H1 (cell line): ENCODE measurements at regions not wholly inside any gene's neighbourhood (a gene's known extent, or its start where the extent isn't known, plus 50 kb on each side); places are given as distances from the start of the nearest gene placed in this dataset.

Source experiments
- CTCF ChIA-PET: fragments of 300-600 bp; sonication (Branson Sonifier 250); formaldehyde crosslinking; loops from one replicate; lab custom pipeline; 2021; ENCODE audit not compliant: partially characterized antibody; lab: Charles Lee
- POLR2A ChIA-PET: fragments of 300-600 bp; sonication (Branson Sonifier 250); formaldehyde crosslinking; loops from one replicate; lab custom pipeline; 2021; ENCODE audit warnings: inconsistent platforms; ENCODE audit not compliant: partially characterized antibody; lab: Charles Lee
- DNase-seq, 2 experiments: peaks; one replicate each; pipeline versions ENCODE4 v3.0.0 to v3.0.0-alpha.2; 2010 to 2022; ENCODE audit warnings: low spot score in 2 of 2, low read depth in 1 of 2, mixed read lengths in 1 of 2
- FAIRE-seq: peaks from 2 replicates; lab custom pipeline; 2011; peaks lifted over from hg19 to GRCh38; lab: Jason Lieb, UNC
- H2AFZ ChIP-seq: 2 replicates; pipeline ENCODE4 v1.8.1; 2012; ENCODE audit warnings: low read length, inconsistent platforms
- H2AK5ac ChIP-seq: 2 replicates; pipeline ENCODE4 v1.6.1; 2013; ENCODE audit warnings: low read depth, low read length
- H2BK120ac ChIP-seq: replicated peaks from 2 replicates; pipeline ENCODE3; 2013; ENCODE audit warnings: low read depth, low read length, inconsistent platforms
- H2BK12ac ChIP-seq: 2 replicates; pipeline ENCODE4 v1.6.1; 2013; ENCODE audit warnings: low read depth, low read length
- H2BK15ac ChIP-seq: 2 replicates; pipeline ENCODE4 v1.6.1; 2013; ENCODE audit warnings: low read length
- H2BK20ac ChIP-seq: 2 replicates; pipeline ENCODE4 v1.6.1; 2013; ENCODE audit warnings: low read length
- H2BK5ac ChIP-seq: 2 replicates; pipeline ENCODE4 v1.6.1; 2013; ENCODE audit warnings: low read depth, low read length
- H3K14ac ChIP-seq: 2 replicates; pipeline ENCODE4 v1.6.1; 2013; ENCODE audit warnings: inconsistent platforms; ENCODE audit not compliant: insufficient read length
- H3K18ac ChIP-seq: 2 replicates; pipeline ENCODE4 v1.6.1; 2013; ENCODE audit warnings: low read length; ENCODE audit errors: extremely low read depth
- H3K23ac ChIP-seq: 2 replicates; pipeline ENCODE4 v1.6.1; 2013; ENCODE audit warnings: inconsistent platforms; ENCODE audit not compliant: insufficient read length
- H3K23me2 ChIP-seq: 2 replicates; pipeline ENCODE4 v1.6.1; 2013; ENCODE audit warnings: low read depth, low read length
- H3K27ac ChIP-seq: 2 replicates; pipeline ENCODE4 v1.6.1; 2011; ENCODE audit warnings: low read depth, low read length, inconsistent platforms
- H3K27me3 ChIP-seq, 4 experiments: replicated peaks in 1 of 4; 1 replicate in 1 of 4; 2 replicates in 3 of 4; pipeline versions ENCODE4 v1.6.1 to v1.8.1; 2011 to 2013; ENCODE audit warnings: low read length in 3 of 4, mild to moderate bottlenecking in 3 of 4, inconsistent platforms in 2 of 4, mixed read lengths in 2 of 4, moderate library complexity in 1 of 4; ENCODE audit not compliant: control insufficient read depth in 3 of 4, insufficient read depth in 3 of 4; ENCODE audit errors: extremely low read depth in 1 of 4
- H3K36me3 ChIP-seq, 4 experiments: 2 replicates each; pipeline versions ENCODE4 v1.6.1 to v1.8.1; 2011 to 2013; ENCODE audit warnings: mild to moderate bottlenecking in 4 of 4, low read length in 3 of 4, moderate library complexity in 2 of 4, control low read depth in 1 of 4, inconsistent platforms in 1 of 4; ENCODE audit not compliant: insufficient read depth in 4 of 4, control insufficient read depth in 2 of 4
- H3K4ac ChIP-seq: replicated peaks from 2 replicates; pipeline ENCODE3; 2013; ENCODE audit warnings: low read length, low read depth, mixed read lengths, inconsistent platforms; ENCODE audit not compliant: insufficient read length
- H3K4me1 ChIP-seq, 4 experiments: replicated peaks in 1 of 4; 1 replicate in 1 of 4; 2 replicates in 3 of 4; pipeline versions ENCODE4 v1.6.1 to v1.8.1; 2011 to 2013; ENCODE audit warnings: low read length in 3 of 4, inconsistent platforms in 2 of 4, mixed read lengths in 1 of 4; ENCODE audit not compliant: insufficient read depth in 4 of 4, control insufficient read depth in 3 of 4
- H3K4me2 ChIP-seq, 2 experiments: 2 replicates each; pipeline versions ENCODE4 v1.6.1 to v1.8.1; 2011 to 2013; ENCODE audit warnings: low read depth in 2 of 2, low read length in 2 of 2, control low read depth in 1 of 2, inconsistent platforms in 1 of 2, mild to moderate bottlenecking in 1 of 2; ENCODE audit not compliant: insufficient read depth in 1 of 2
- H3K4me3 ChIP-seq, 4 experiments: fragments of 200-600, 300-600 bp in 1 of 4; sonication (generic), shearing (Covaris generic), sonication (Bioruptor Twin) in 1 of 4; 2 replicates each; pipeline versions ENCODE4 v1.5.1 to v1.8.1; 2011 to 2016; ENCODE audit warnings: low read length in 4 of 4, low read depth in 3 of 4, control low read depth in 2 of 4, inconsistent platforms in 2 of 4, mild to moderate bottlenecking in 2 of 4, mixed read lengths in 1 of 4, moderate library complexity in 1 of 4; ENCODE audit not compliant: insufficient read depth in 2 of 4; ENCODE audit errors: extremely low read depth in 1 of 4
- H3K56ac ChIP-seq: replicated peaks from 2 replicates; pipeline ENCODE3; 2013; ENCODE audit warnings: low read depth, mild to moderate bottlenecking, mixed read lengths, low read length, inconsistent platforms; ENCODE audit not compliant: insufficient read length
- H3K79me1 ChIP-seq: 2 replicates; pipeline ENCODE4 v1.6.1; 2013; ENCODE audit warnings: low read depth, low read length, control low read depth
- H3K79me2 ChIP-seq, 2 experiments: 2 replicates each; pipeline versions ENCODE4 v1.6.1 to v1.8.1; 2012 to 2013; ENCODE audit warnings: low read length in 2 of 2, mild to moderate bottlenecking in 2 of 2, inconsistent platforms in 1 of 2; ENCODE audit not compliant: insufficient read depth in 2 of 2, control insufficient read depth in 1 of 2
- H3K9ac ChIP-seq, 4 experiments: replicated peaks in 1 of 4; 1 replicate in 1 of 4; 2 replicates in 3 of 4; pipeline versions ENCODE4 v1.6.1 to v1.8.1; 2011 to 2013; ENCODE audit warnings: low read depth in 3 of 4, low read length in 3 of 4, control low read depth in 2 of 4, mild to moderate bottlenecking in 2 of 4, moderate library complexity in 2 of 4, inconsistent platforms in 1 of 4; ENCODE audit errors: extremely low read depth in 1 of 4
- H3K9me3 ChIP-seq, 2 experiments: 2 replicates each; pipeline versions ENCODE4 v1.6.1 to v1.8.1; 2012 to 2013; ENCODE audit warnings: mild to moderate bottlenecking in 2 of 2, moderate library complexity in 2 of 2, control low read depth in 1 of 2, inconsistent platforms in 1 of 2, low read depth in 1 of 2, low read length in 1 of 2, mixed read lengths in 1 of 2; ENCODE audit not compliant: insufficient read depth in 2 of 2
- H4K20me1 ChIP-seq, 2 experiments: replicated peaks in 1 of 2; 2 replicates each; pipeline versions ENCODE3 to v1.8.1; 2011 to 2013; ENCODE audit warnings: inconsistent platforms in 2 of 2, low read length in 2 of 2, mild to moderate bottlenecking in 1 of 2; ENCODE audit not compliant: insufficient read depth in 2 of 2, control insufficient read depth in 1 of 2
- H4K5ac ChIP-seq: 2 replicates; pipeline ENCODE4 v1.6.1; 2013; ENCODE audit warnings: low read length, low read depth, mixed read lengths, inconsistent platforms; ENCODE audit not compliant: insufficient read length
- H4K8ac ChIP-seq: 2 replicates; pipeline ENCODE4 v1.8.0; 2013; ENCODE audit warnings: mild to moderate bottlenecking, moderate library complexity, low read length, inconsistent platforms; ENCODE audit not compliant: insufficient read depth; ENCODE audit errors: extremely low read depth
- H4K91ac ChIP-seq: replicated peaks from 2 replicates; pipeline ENCODE3; 2013; ENCODE audit warnings: low read length, mixed read lengths, inconsistent platforms; ENCODE audit not compliant: insufficient read length
- BACH1 ChIP-seq: IDR thresholded peaks from 2 replicates; pipeline ENCODE4 v1.6.1; 2012; ENCODE audit warnings: low read length, improper control_type of control experiment
- CHD1 ChIP-seq: IDR thresholded peaks from 2 replicates; pipeline ENCODE4 v1.6.1; 2012; ENCODE audit warnings: low read depth, low read length, improper control_type of control experiment
- CHD2 ChIP-seq: IDR thresholded peaks from 2 replicates; pipeline ENCODE4 v1.6.1; 2012; ENCODE audit warnings: low read length, improper control_type of control experiment
- EP300 ChIP-seq, 2 experiments: IDR thresholded peaks; 1 replicate in 1 of 2; 2 replicates in 1 of 2; pipeline ENCODE4 v1.6.1; 2011 to 2012; ENCODE audit warnings: low read depth in 2 of 2, low read length in 2 of 2, mild to moderate bottlenecking in 2 of 2, borderline replicate concordance in 1 of 2, inconsistent platforms in 1 of 2, moderate library complexity in 1 of 2
- HDAC6 ChIP-seq: IDR thresholded peaks from one replicate; pipeline ENCODE4 v1.7.1; 2012; ENCODE audit warnings: low read depth, mild to moderate bottlenecking, inconsistent platforms, low read length, moderate library complexity
- JUND ChIP-seq: IDR thresholded peaks from 2 replicates; pipeline ENCODE4 v1.6.1; 2011; ENCODE audit warnings: mild to moderate bottlenecking, improper control_type of control experiment, low read length
- PHF8 ChIP-seq: fragments of 200-600 bp; sonication (generic); conservative IDR thresholded peaks from 2 replicates; pipeline ENCODE4 v1.7.1; 2012; ENCODE audit warnings: low read depth, mild to moderate bottlenecking, inconsistent platforms, low read length, moderate library complexity
- SIX5 ChIP-seq: IDR thresholded peaks from 2 replicates; pipeline ENCODE4 v1.6.1; 2011; ENCODE audit warnings: mild to moderate bottlenecking, low read depth, low read length
- YY1 ChIP-seq: IDR thresholded peaks from 2 replicates; pipeline ENCODE4 v1.6.1; 2011; ENCODE audit warnings: low read depth, mild to moderate bottlenecking, low read length
- ZNF274 ChIP-seq: IDR thresholded peaks from 2 replicates; pipeline ENCODE4 v1.7.0; 2012; ENCODE audit warnings: low read length, borderline replicate concordance; ENCODE audit errors: extremely low read depth
- WGBS, 2 experiments: shearing (Covaris generic) in 1 of 2; methylation state at CpG; one replicate each; pipeline versions ENCODE4 v1.1.6 to v1.1.7; 2013 to 2015; ENCODE audit warnings: low lambda C conversion rate in 2 of 2, mixed read lengths in 2 of 2, inconsistent platforms in 1 of 2, low coverage in 1 of 2, missing lambda C conversion rate in 1 of 2; ENCODE audit not compliant: insufficient replicate concordance in 2 of 2, insufficient coverage in 1 of 2, insufficient read length in 1 of 2; ENCODE audit errors: extremely low coverage in 1 of 2, missing lambda C conversion rate in 1 of 2; 5-methylcytosine and 5-hydroxymethylcytosine counted together

DNA sequence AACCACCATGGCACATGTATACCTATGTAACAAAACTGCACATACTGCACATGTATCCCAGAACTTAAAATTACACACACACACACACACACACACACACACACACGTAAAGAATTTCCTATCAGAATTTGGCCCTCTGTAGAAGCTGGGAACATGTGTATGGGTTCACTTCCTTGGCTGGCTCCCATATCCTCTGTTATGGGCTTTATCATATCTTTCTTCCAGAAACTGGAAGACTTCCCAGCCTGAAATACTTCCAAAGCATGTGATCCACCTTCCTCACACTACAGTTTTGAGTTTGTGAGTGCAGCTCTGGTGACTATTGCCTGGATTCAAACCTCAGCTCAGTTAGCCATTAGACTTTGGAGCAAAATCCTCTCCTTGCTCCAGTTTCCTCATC, 78.6 kb upstream of the GDNF start:
- H2AFZ ChIP-seq, result no peak overlapping the region

More for the DNA sequence above, 78.6 kb upstream of the GDNF start:
- Histone ChIP-seq H3K9me3 (no peaks in the 10 kb centered on the region), H3K23ac (no peak overlapping the region), H3K27me3 (no peaks in the 10 kb centered on the region), H3K79me2 (no peaks in the 10 kb centered on the region), H4K5ac (no peak overlapping the region), H3K4me1 (no peaks in the 10 kb centered on the region), H3K27ac (no peak overlapping the region), H3K9ac (no peak overlapping the region), H3K4me2 (no peak overlapping the region), H3K14ac (no peak overlapping the region), H2AK5ac (no peak overlapping the region), H4K91ac (no peak overlapping the region), H3K56ac (no peak overlapping the region), H3K23me2 (no peaks in the 10 kb centered on the region), H3K36me3 (no peaks in the 10 kb centered on the region), H2BK15ac (no peak overlapping the region), H2BK5ac (no peak overlapping the region), H3K79me1 (no peaks in the 10 kb centered on the region), H3K18ac (no peak overlapping the region), H2BK120ac (no peak overlapping the region), H3K4ac (no peak overlapping the region), H3K4me3 (no peak overlapping the region), H2BK20ac (no peak overlapping the region), H4K20me1 (no peaks in the 10 kb centered on the region), H4K8ac (no peak overlapping the region), H2BK12ac (no peak overlapping the region)
- ChIA-PET POLR2A (no interaction called here), CTCF (interaction anchor here (0.9 to 1.2 kb wide), 2 partner anchors 82 to 195 kb away, joined by 3 read pairs; no protein-coding TSS in a partner anchor)
- FAIRE-seq (no peak), DNase-seq (no peak)
- 73% methylated on average over 1 of the region's 1 CpG; no CpG with 5 or more reads in 1 of the 2 experiments for WGBS, 2 experiments
- no peak for TF ChIP-seq SIX5
- no peak for TF ChIP-seq BACH1
- TF ChIP-seq PHF8, result no peak
- no peak for TF ChIP-seq EP300 (IDR thresholded peaks at IDR 0.05; ENCODE audit: borderline replicate concordance in 1 of 2, low read depth in 2 of 2, low read length in 2 of 2)
- no peak for TF ChIP-seq HDAC6
- no peak for TF ChIP-seq ZNF274
- no peak for TF ChIP-seq JUND
- TF ChIP-seq YY1, result no peak
- TF ChIP-seq CHD2, result no peak
- TF ChIP-seq CHD1, result no peak
